ENCODE measurements at regions not wholly inside any gene's neighbourhood (a gene's known extent, or its start where the extent isn't known, plus 50 kb on each side); places are given as distances from the start of the nearest gene placed in this dataset.

GRCh38 chr6:166046982-166047381, 120.7 kb downstream of the TBXT start:
- no peak for DNase-seq (ENCODE audit: low read depth)

GRCh38 chr6:166046226-166046625, 121.4 kb downstream of the TBXT start:
- DNase-seq (ENCODE audit: low read depth): no peak

- no peak for DNase-seq (ENCODE audit: low read depth)
These were observed 121.8 kb downstream of the TBXT start for GRCh38 chr6:166045860-166046200.

- DNase-seq (ENCODE audit: low read depth): no peak
These were observed 122.3 kb downstream of the TBXT start for GRCh38 chr6:166045173-166045859.

GRCh38 chr6:166041277-166041676, 126.4 kb downstream of the TBXT start:
- no peak for DNase-seq (ENCODE audit: low read depth)

GRCh38 chr6:166040292-166040691, 127.4 kb downstream of the TBXT start:
- DNase-seq (ENCODE audit: low read depth): no peak

GRCh38 chr6:166036316-166037095, 131.1 kb downstream of the TBXT start:
- no peak for DNase-seq (ENCODE audit: low read depth)

GRCh38 chr6:166032366-166033200, 135.1 kb downstream of the TBXT start:
- no peak for DNase-seq (ENCODE audit: low read depth)

GRCh38 chr6:166031275-166031674, 136.4 kb downstream of the TBXT start:
- no peak for DNase-seq (ENCODE audit: low read depth)

GRCh38 chr6:166029506-166029905, 138.1 kb downstream of the TBXT start:
- no peak for DNase-seq (ENCODE audit: low read depth)

GRCh38 chr6:166027761-166028160, 139.9 kb downstream of the TBXT start:
- DNase-seq (ENCODE audit: low read depth): no peak

GRCh38 chr6:166026586-166027126, 141.0 kb downstream of the TBXT start:
- DNase-seq (ENCODE audit: low read depth): no peak

GRCh38 chr6:166025149-166025898, 142.3 kb downstream of the TBXT start:
- no peak for DNase-seq (ENCODE audit: low read depth)

- DNase-seq (ENCODE audit: low read depth): no peak
These were observed 143.4 kb downstream of the TBXT start for GRCh38 chr6:166024252-166024651.

GRCh38 chr6:166023273-166023989, 144.2 kb downstream of the TBXT start:
- no peak for DNase-seq (ENCODE audit: low read depth)

- no peak for DNase-seq (ENCODE audit: low read depth)
These were observed 146.2 kb downstream of the TBXT start for GRCh38 chr6:166021429-166021828.

GRCh38 chr6:166019214-166019613, 148.4 kb downstream of the TBXT start:
- no peak for DNase-seq (ENCODE audit: low read depth)

- no peak for DNase-seq (ENCODE audit: low read depth)
These were observed 150.5 kb downstream of the TBXT start for GRCh38 chr6:166017032-166017635.

- DNase-seq (ENCODE audit: low read depth): no peak
These were observed 152.7 kb downstream of the TBXT start for GRCh38 chr6:166014966-166015365.

GRCh38 chr6:166010136-166010960, 157.3 kb downstream of the TBXT start:
- DNase-seq (ENCODE audit: low read depth): no peak
